Tongue (tissue), 2 donors: ENCODE measurements at regions not wholly inside any gene's neighbourhood (a gene's known extent, or its start where the extent isn't known, plus 50 kb on each side); places are given as distances from the start of the nearest gene placed in this dataset. TPM values are rescaled to one million over a fixed set of nuclear protein-coding genes. Genes with fewer than 3 reads are reported as not detected.

ENCODE experiments used
- DNase-seq: peaks from one replicate; pipeline ENCODE4 v3.0.0-alpha.2; 2015
- small RNA-seq: library from RNA; depleted of rRNA; stranded (forward); fragments of <200 nt; gene quantifications from one replicate; pipeline ENCODE3, GENCODE V24; 2014; ENCODE audit warnings: low replicate concordance

GRCh38 chr2:138831154-138831553, 51.0 kb upstream of the NXPH2 start:
- DNase-seq = no peak

- DNase-seq = no peak
Observed at GRCh38 chr2:138830547-138830946, 50.4 kb upstream of the NXPH2 start.

Small RNA genes in the stretch of these regions (small RNA-seq; reads per million reads assigned to genes)
- gene RF00139 (not detected), gene RN7SKP286 (not detected)
